D721Med (cell line): ENCODE measurements at regions not wholly inside any gene's neighbourhood (a gene's known extent, or its start where the extent isn't known, plus 50 kb on each side); places are given as distances from the start of the nearest gene placed in this dataset.

Source experiments
- DNase-seq: peaks from one replicate; pipeline ENCODE4 v3.0.0; 2011; ENCODE audit warnings: low spot score; ENCODE audit not compliant: insufficient read length
- FAIRE-seq: peaks from 2 replicates; lab custom pipeline; 2011; peaks lifted over from hg19 to GRCh38; lab: Jason Lieb, UNC
- TF ChIP-seq, protein P1 (sequence below): IDR thresholded peaks from 2 replicates; pipeline ENCODE4 v1.5.1; 2012; ENCODE audit warnings: mild to moderate bottlenecking, control low read depth; ENCODE audit not compliant: insufficient read depth; ENCODE audit errors: missing control alignments

DNA sequence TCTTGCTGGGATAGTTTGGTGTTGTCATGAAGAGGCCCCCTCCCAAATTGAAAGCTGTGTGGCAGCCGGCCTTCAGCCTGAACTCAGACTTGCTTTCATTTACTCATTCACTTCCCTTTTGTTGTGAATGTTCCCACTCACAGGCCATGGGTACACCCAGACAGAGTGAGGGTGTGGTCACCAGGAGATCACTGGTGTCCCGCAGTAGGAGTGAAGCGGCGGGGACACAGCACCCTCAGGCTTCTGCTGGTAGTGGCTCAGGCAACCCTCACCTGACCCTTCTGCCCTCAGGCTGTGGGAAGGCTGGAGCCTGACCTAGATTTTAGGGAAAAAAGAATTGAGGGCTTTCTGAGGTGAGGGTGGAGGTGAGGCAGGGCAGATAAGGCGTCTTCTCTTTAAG, 244.4 kb downstream of the SOX2 start:
- TF ChIP-seq, protein P1, sequence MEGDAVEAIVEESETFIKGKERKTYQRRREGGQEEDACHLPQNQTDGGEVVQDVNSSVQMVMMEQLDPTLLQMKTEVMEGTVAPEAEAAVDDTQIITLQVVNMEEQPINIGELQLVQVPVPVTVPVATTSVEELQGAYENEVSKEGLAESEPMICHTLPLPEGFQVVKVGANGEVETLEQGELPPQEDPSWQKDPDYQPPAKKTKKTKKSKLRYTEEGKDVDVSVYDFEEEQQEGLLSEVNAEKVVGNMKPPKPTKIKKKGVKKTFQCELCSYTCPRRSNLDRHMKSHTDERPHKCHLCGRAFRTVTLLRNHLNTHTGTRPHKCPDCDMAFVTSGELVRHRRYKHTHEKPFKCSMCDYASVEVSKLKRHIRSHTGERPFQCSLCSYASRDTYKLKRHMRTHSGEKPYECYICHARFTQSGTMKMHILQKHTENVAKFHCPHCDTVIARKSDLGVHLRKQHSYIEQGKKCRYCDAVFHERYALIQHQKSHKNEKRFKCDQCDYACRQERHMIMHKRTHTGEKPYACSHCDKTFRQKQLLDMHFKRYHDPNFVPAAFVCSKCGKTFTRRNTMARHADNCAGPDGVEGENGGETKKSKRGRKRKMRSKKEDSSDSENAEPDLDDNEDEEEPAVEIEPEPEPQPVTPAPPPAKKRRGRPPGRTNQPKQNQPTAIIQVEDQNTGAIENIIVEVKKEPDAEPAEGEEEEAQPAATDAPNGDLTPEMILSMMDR, result no peak
- no peak for DNase-seq
- no peak for FAIRE-seq

DNA sequence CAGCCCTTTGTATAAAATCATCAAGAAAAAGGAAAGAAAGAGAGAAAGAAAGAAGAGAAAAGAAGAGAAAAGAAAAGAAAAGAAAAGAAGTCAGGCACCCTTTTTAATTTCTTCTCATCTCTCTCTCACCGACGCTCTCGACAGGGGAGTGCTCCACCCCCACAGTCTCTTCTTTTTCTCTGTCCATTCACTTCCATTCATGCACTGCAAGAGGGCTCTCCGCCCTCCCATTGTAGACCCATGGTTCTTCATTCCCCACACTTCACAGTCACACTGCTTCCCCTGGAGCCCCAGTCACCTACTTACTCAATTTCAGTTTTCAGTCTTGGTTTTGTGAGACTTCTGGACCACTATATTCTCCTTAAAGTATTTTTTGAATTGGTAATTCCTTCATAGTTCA, 254.7 kb downstream of the SOX2 start:
- no peak for DNase-seq

DNA sequence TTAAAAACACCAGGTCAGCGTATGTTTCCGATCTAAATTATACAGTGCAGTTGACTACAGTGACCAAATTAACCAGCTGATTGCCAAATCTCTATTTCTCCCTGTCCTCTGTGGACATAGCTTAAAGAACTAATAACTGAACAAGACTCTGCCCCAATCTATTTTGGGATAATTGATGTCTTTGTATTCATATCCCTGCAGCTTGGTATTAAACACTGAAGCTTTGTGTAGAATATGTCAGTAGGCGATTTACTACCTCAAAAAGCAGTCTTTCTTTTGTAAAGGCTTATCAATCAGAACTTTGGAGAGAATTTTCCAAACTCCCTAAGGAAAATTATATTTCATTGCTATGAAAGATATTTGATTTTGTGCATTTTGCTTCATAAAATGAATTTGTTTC, 258.2 kb downstream of the SOX2 start:
- DNase-seq (no peak), FAIRE-seq (no peak)
- TF ChIP-seq, protein P1, result no peak

More for the DNA sequence above, 254.7 kb downstream of the SOX2 start:
- TF ChIP-seq, protein P1, result no peak
- FAIRE-seq, result no peak

DNA sequence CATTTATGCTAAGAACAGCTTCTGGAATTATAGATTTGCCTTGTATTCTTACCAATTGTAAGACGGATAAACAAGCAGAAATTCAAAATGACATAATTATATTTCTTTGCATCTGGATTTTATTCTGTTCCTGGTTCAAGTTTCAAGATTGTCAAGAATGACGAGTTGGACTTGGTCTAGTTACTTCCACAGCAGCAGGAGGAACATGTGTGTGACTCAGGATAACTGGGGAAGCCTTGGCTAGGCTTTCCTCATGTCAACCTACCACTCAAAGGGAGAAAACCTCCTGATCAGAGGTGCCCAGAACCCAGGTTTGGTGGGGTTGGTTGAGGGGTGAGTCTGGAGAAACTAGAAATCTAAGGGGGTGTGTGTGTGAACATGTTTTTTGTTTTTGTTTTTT, 259.7 kb downstream of the SOX2 start:
- TF ChIP-seq, protein P1, result no peak
- DNase-seq, result no peak
- FAIRE-seq, result no peak

DNA sequence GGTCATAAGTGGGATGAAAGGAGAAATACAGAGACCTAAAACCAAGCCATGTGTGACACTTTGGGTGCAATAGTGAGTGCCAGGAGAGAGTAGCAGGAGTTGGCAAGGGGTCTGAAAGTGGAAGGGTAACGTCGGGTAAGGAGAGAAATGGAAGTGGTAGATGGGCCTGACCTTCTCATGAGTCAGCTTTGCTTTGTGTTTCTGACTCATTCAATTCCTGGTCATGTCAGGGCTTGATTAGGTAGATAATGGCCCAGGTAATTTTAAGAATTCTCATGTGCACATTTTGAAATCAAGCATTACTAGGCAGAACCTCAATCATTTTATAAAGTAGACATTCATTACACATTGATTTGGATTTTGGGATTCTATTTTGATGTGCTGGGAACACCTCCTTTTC, 262.5 kb downstream of the SOX2 start:
- FAIRE-seq, result no peak
- TF ChIP-seq, protein P1, result no peak
- no peak for DNase-seq

DNA sequence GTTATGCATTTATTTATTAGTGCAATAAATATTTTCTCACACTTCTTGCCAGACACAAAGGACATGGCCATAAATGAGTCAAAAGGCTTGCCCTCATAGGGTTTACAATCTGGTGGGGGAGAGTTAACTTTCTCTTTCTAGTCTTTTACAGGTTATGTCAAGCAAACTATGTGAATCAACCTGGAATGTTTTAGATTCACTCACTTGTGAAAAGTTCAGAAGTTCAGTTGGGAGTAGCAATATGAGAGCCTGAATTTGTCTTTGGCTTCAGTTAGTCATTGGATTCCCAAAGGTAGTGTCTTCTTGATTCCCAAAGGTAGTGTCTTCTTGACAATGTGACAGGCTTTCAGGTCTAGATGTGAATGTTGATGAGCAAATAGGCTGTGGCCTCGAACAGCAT, 264.8 kb downstream of the SOX2 start:
- DNase-seq (no peak), FAIRE-seq (no peak)
- TF ChIP-seq, protein P1, result no peak

DNA sequence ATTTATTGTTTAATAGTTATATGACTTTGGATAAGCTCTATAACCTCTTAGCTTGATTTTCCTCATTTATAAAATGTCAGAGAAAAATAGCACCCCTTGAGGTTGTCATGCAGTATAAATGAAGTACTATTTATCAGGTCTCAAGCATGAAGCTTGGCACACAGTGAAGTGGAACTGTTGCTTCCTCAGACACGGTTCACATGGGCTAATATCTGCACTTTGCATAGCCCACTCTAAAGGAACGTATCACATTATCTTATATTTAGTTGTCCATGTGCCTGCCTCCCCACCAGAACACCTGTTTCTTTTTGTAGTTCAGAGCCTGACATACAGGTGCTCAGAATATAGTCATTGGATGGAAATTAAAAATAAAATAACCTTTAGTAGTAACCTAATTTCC, 273.7 kb downstream of the SOX2 start:
- FAIRE-seq, result no peak
- TF ChIP-seq, protein P1, result no peak
- DNase-seq, result no peak
